ENCODE measurements at regions not wholly inside any gene's neighbourhood (a gene's known extent, or its start where the extent isn't known, plus 50 kb on each side); places are given as distances from the start of the nearest gene placed in this dataset.

DNA sequence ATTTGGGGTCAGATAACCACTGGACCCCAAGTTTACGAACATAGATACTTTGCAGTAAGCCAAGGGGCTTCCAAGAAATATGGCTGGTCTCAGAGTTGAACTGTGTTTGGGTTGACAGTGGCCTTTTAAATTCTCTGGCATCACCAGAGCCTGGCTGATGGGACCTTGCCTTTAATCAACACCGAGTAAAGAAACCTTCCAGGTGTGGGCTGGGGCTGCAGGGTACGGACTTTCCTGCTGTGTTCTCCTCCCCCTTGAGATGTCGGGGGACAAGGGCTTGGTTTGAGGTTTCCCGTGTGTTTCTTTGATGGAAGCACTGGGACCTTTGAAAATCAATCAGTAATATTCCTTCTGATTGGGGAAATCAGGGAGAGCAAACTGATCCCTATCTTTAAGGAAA, 140.1 kb downstream of the MTX3 start:
- TF ChIP-seq, protein P1, sequence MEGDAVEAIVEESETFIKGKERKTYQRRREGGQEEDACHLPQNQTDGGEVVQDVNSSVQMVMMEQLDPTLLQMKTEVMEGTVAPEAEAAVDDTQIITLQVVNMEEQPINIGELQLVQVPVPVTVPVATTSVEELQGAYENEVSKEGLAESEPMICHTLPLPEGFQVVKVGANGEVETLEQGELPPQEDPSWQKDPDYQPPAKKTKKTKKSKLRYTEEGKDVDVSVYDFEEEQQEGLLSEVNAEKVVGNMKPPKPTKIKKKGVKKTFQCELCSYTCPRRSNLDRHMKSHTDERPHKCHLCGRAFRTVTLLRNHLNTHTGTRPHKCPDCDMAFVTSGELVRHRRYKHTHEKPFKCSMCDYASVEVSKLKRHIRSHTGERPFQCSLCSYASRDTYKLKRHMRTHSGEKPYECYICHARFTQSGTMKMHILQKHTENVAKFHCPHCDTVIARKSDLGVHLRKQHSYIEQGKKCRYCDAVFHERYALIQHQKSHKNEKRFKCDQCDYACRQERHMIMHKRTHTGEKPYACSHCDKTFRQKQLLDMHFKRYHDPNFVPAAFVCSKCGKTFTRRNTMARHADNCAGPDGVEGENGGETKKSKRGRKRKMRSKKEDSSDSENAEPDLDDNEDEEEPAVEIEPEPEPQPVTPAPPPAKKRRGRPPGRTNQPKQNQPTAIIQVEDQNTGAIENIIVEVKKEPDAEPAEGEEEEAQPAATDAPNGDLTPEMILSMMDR (IDR thresholded peaks at IDR 0.05; ENCODE audit: low read depth, low read length): no peak
- Histone ChIP-seq H3K27ac (no peak overlapping the region), H3K9me3 (ENCODE audit: low read depth) (no peaks in the 10 kb centered on the region), H3K27me3 (no peaks in the 10 kb centered on the region), H3K4me3 (no peak overlapping the region), H3K36me3 (no peaks in the 10 kb centered on the region), H3K4me1 (ENCODE audit: low read depth) (peaks cover 6% of the 10 kb centered on the region)
- DNase-seq (ENCODE audit: low read depth in 1 of 2, low spot score in 1 of 2): no peak

DNA sequence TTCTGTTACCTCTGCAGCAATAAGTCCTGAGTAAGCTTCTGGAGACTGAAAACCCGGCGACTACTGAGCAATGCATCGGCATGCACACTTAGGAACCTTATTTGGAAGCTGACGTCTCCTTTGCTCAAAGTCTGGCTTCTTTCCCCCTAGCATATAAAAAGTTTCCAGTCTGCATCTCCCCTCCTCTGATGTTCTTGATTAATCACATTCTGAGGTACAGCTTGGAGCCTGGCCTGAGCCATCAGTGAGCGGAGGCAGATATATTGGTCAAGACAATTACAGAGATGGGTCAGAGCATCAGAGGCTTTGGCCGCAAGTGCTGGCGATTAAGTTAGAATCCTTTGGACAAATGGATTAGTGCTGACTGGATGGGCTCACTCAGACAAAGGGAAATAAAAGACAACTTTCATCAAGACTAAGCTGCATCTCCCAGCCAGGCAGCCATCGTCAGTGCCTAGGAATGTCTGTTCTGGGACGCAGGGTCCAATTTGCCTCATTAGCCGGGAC, 140.7 kb downstream of the MTX3 start:
- no peak overlapping the region for H3K4me3 ChIP-seq
- TF ChIP-seq, protein P1 (IDR thresholded peaks at IDR 0.05; ENCODE audit: low read depth, low read length): no peak
- peaks cover 6% of the 10 kb centered on the region for H3K4me1 ChIP-seq (ENCODE audit: low read depth)
- DNase-seq (ENCODE audit: low read depth in 1 of 2, low spot score in 1 of 2): peak in 1 of 2 donors; percentile 8
- H3K36me3 ChIP-seq: no peaks in the 10 kb centered on the region
- no peaks in the 10 kb centered on the region for H3K27me3 ChIP-seq
- H3K27ac ChIP-seq: no peak overlapping the region
- no peaks in the 10 kb centered on the region for H3K9me3 ChIP-seq (ENCODE audit: low read depth)

DNA sequence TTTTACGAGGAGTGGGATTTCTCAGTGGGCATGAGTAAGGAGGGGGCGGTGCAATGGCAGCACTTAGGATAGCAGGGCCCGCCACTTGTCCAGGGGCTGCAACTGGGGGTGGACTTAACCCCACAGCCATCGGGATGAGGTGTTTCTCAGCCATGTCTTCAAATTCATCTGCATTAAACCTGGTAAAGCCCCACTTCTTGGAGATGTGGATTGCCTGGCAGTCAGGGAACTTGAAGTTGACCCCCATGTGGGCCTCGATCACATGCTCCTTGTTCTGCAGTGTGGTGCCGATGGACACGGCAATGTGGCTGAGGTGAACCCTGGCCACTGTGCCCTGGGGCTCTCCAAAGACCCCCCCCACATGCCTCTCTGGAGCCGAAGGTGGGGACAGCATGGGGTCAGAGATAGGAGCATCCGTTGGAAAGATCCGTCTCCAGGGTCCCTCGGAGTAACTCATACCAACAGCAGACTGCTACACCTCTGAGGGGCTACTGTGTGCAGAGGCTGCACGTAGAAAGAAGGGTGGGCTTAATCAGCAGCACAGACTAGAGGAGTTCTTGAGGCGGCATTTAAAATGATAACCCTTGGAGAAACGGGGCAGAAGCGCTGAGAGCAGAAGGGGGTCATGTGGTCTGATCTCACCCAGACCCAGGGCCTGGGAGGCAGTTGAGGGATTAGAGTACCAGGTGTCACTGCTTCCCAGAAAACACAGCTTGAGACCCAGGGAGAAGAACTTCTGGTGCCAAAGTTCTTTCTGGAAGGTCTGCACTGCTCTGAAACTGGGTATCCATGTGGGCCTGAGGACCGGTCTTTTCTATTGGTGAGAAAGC, 141.4 kb downstream of the MTX3 start:
- TF ChIP-seq, protein P1 (IDR thresholded peaks at IDR 0.05; ENCODE audit: low read depth, low read length): no peak
- Histone ChIP-seq H3K4me3 (no peak overlapping the region), H3K4me1 (ENCODE audit: low read depth) (peaks cover 6% of the 10 kb centered on the region), H3K9me3 (ENCODE audit: low read depth) (no peaks in the 10 kb centered on the region), H3K27ac (no peak overlapping the region), H3K27me3 (no peaks in the 10 kb centered on the region), H3K36me3 (no peaks in the 10 kb centered on the region)
- DNase-seq (ENCODE audit: low read depth in 1 of 2, low spot score in 1 of 2): no peak
